GM12874 (cell line): ENCODE measurements at regions not wholly inside any gene's neighbourhood (a gene's known extent, or its start where the extent isn't known, plus 50 kb on each side); places are given as distances from the start of the nearest gene placed in this dataset.

Experiments used
- CTCF ChIP-seq: IDR thresholded peaks from 2 replicates; pipeline ENCODE4 v1.5.1; 2011; ENCODE audit warnings: low read depth, mild to moderate bottlenecking, control low read depth, low read length, moderate library complexity; ENCODE audit not compliant: insufficient read depth

- no peak for TF ChIP-seq CTCF
Measured at GRCh38 chr20:24868396-24868927, 80.6 kb upstream of the CST7 start.

GRCh38 chr20:24868959-24869358 lies 80.1 kb upstream of the CST7 start:
- no peak for TF ChIP-seq CTCF

GRCh38 chr20:24870057-24870456 lies 79.0 kb upstream of the CST7 start:
- TF ChIP-seq CTCF: no peak

- no peak for TF ChIP-seq CTCF
Measured at GRCh38 chr20:24870881-24871280, 78.2 kb upstream of the CST7 start.

- TF ChIP-seq CTCF: no peak
Measured at GRCh38 chr20:24871480-24872213, 77.4 kb upstream of the CST7 start.

- TF ChIP-seq CTCF: no peak
Measured at GRCh38 chr20:24872291-24873024, 76.6 kb upstream of the CST7 start.

- no peak for TF ChIP-seq CTCF
Measured at GRCh38 chr20:24873025-24873620, 75.9 kb upstream of the CST7 start.
